ENCODE measurements at regions not wholly inside any gene's neighbourhood (a gene's known extent, or its start where the extent isn't known, plus 50 kb on each side); places are given as distances from the start of the nearest gene placed in this dataset.
A peak's percentile ranks its signal among the peaks of the same experiment; 100 is the strongest.

- TF ChIP-seq KIAA2018 (CRISPR knock-in tag; IDR thresholded peaks at IDR 0.05; ENCODE audit: borderline replicate concordance) (no peak), RAD51 (IDR thresholded peaks at IDR 0.05; ENCODE audit: borderline replicate concordance) (no peak), ZFP91 (CRISPR knock-in tag; IDR thresholded peaks at IDR 0.05; ENCODE audit: borderline replicate concordance) (peak; percentile 78), NFYC (CRISPR knock-in tag; IDR thresholded peaks at IDR 0.05) (peak; percentile 48), TP53 (CRISPR knock-in tag; conservative IDR thresholded peaks at IDR 0.05) (0 out of 2 replicates have a peak, but pooled peaks have one; percentile 35), ZNF646 (CRISPR knock-in tag; IDR thresholded peaks at IDR 0.05) (no peak), CCDC6 (CRISPR knock-in tag; IDR thresholded peaks at IDR 0.05) (peak; percentile 93), UBTF (CRISPR knock-in tag; IDR thresholded peaks at IDR 0.05) (peak; percentile 52), FOXP1 (IDR thresholded peaks at IDR 0.05) (no peak), FOXP1 (CRISPR knock-in tag; IDR thresholded peaks at IDR 0.05) (no peak)
Observed at GRCh38 chr11:121722431-121723245, 269.9 kb upstream of the SORL1-AS1 start (continued).

Data from HepG2 (cell line).